HS-5 (cell line): ENCODE measurements at regions not wholly inside any gene's neighbourhood (a gene's known extent, or its start where the extent isn't known, plus 50 kb on each side); places are given as distances from the start of the nearest gene placed in this dataset.
"Not testable (repeated sequence)": the region's sequence is repeated elsewhere in the genome, so short reads cannot be mapped to it uniquely, and the experiment has no call there.

Experiments
- DNase-seq: peaks from one replicate; pipeline ENCODE4 v3.0.0-alpha.2; 2012; ENCODE audit warnings: low read depth

- no peak for DNase-seq
Observed at GRCh38 chr22:22168941-22169867, 75.4 kb upstream of the VPREB1 start.

- DNase-seq, result no peak
Observed at GRCh38 chr22:22168190-22168940, 76.2 kb upstream of the VPREB1 start.

GRCh38 chr22:22167791-22168189 is 76.8 kb upstream of the VPREB1 start:
- DNase-seq, result no peak

GRCh38 chr22:22166941-22167713 is 77.5 kb upstream of the VPREB1 start:
- no peak for DNase-seq

GRCh38 chr22:22165936-22166710 is 78.5 kb upstream of the VPREB1 start:
- no peak for DNase-seq

GRCh38 chr22:22164541-22165272 is 79.9 kb upstream of the VPREB1 start:
- no peak for DNase-seq

GRCh38 chr22:22161924-22162851 is 82.4 kb upstream of the VPREB1 start:
- no peak for DNase-seq

GRCh38 chr22:22160768-22161167 is 83.8 kb upstream of the VPREB1 start:
- not testable (repeated sequence) for DNase-seq

GRCh38 chr22:22159384-22159783 is 85.2 kb upstream of the VPREB1 start:
- DNase-seq, result no peak

GRCh38 chr22:22158965-22159364 is 85.6 kb upstream of the VPREB1 start:
- no peak for DNase-seq

- DNase-seq, result no peak
Observed at GRCh38 chr22:22158207-22158816, 86.3 kb upstream of the VPREB1 start.

GRCh38 chr22:22157348-22157725 is 87.2 kb upstream of the VPREB1 start:
- DNase-seq, result no peak

- peak; percentile 24 for DNase-seq
Observed at GRCh38 chr22:22156716-22157347, 87.8 kb upstream of the VPREB1 start.

GRCh38 chr22:22156348-22156715 is 88.3 kb upstream of the VPREB1 start:
- DNase-seq, result no peak

GRCh38 chr22:22155607-22156006 is 89.0 kb upstream of the VPREB1 start:
- DNase-seq, result no peak

GRCh38 chr22:22155146-22155545 is 89.4 kb upstream of the VPREB1 start:
- no peak for DNase-seq

- DNase-seq, result no peak
Observed at GRCh38 chr22:22154040-22154439, 90.5 kb upstream of the VPREB1 start.

GRCh38 chr22:22151308-22151707 is 93.3 kb upstream of the VPREB1 start:
- DNase-seq, result no peak

- no peak for DNase-seq
Observed at GRCh38 chr22:22150457-22150856, 94.1 kb upstream of the VPREB1 start.
